Prostate gland (tissue), 2 donors: ENCODE measurements at regions not wholly inside any gene's neighbourhood (a gene's known extent, or its start where the extent isn't known, plus 50 kb on each side); places are given as distances from the start of the nearest gene placed in this dataset.

ENCODE experiments used
- CTCF ChIP-seq, 4 experiments: fragments of 200-600 bp in 2 of 4; fragments of 450-650 bp in 2 of 4; sonication (generic) in 2 of 4; IDR thresholded peaks; 1 replicate in 3 of 4; 2 replicates in 1 of 4; pipeline ENCODE4 v1.5.1; 2016 to 2019; ENCODE audit warnings: antibody characterized with exemption in 4 of 4, mild to moderate bottlenecking in 2 of 4, moderate library complexity in 2 of 4
- POLR2AphosphoS5 ChIP-seq: sonication (generic); formaldehyde crosslinking; IDR thresholded peaks from one replicate; pipeline ENCODE4 v1.6.1; 2017; ENCODE audit warnings: antibody characterized with exemption

DNA sequence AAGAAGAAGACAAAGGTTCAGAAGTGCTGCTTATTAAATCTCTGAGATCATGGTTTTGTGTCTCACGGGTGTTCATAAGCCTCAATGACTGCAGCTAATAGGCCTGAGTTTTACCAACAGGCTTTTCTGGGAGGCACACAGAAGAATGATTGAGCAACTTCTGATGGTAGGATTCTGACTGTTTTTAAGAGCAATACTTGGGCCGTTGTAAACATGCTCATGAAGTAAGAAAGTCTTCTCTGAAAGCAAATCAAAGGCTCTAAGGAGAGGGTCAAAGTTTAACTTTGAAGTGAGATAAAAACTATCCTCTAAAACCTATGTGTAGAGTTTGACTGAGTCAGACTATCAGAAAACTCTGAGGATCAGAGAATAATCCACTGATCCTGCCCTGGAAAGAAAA, 390.9 kb upstream of the DAB2 start:
- TF ChIP-seq POLR2AphosphoS5 (no peak), CTCF (IDR thresholded peaks at IDR 0.05) (no peak)
